ENCODE measurements at regions not wholly inside any gene's neighbourhood (a gene's known extent, or its start where the extent isn't known, plus 50 kb on each side); places are given as distances from the start of the nearest gene placed in this dataset.

DNA sequence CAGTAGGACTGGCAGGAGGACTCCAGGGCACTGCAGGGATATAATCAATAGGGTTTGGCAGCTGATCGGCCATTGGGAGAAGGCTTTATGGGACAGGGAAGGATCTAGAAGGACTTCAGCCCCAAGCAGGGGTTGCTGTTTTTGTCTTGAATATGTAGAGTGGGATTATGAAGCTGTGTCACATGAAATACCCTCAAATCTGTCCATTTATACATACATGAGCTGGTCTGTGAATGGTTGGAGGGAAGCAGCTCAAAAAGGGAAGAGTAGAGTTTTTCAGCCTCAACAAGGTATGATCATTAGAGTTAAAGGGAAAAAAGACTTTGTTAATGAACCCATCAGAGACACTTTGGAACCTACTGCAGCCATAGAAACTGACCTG, 98.2 kb upstream of the ZNF217 start:
- no peak for ATAC-seq (replicated peaks in 6 of 8)
- Histone ChIP-seq H3K4me3 (no peak overlapping the region), H3K4me1 (replicated peaks in 1 of 2) (peaks cover 0 to 3% of the 10 kb centered on the region in 2 donors), H3K27ac (no peak overlapping the region)
- in situ Hi-C loops (cut with MboI; ENCODE audit: low pct_unique_long_range_greater_than_20kb in 2 of 9, low sequenced_read_pairs in 9 of 9, unreplicated experiment in 9 of 9) = no loop called here
- 60 to 100% (median 93%) methylated on average over 1 of the region's 1 CpG; no CpG with 5 or more reads in 6 of the 10 experiments for WGBS, 10 experiments

- WGBS, 10 experiments = 80 to 100% (median 97%) methylated on average over 2 to 10 of the region's 10 CpGs
- in situ Hi-C loops (cut with MboI; ENCODE audit: low pct_unique_long_range_greater_than_20kb in 2 of 9, low sequenced_read_pairs in 9 of 9, unreplicated experiment in 9 of 9) = no loop called here
- no peak overlapping the region for H3K4me3 ChIP-seq
- no peak overlapping the region for H3K27ac ChIP-seq
- ATAC-seq (replicated peaks in 6 of 8) = no peak
- H3K4me1 ChIP-seq (replicated peaks in 1 of 2) = peaks cover 0 to 3% of the 10 kb centered on the region in 2 donors
These were observed 97.6 kb upstream of the ZNF217 start for GRCh38 chr20:53691060-53691810.

- in situ Hi-C loops (cut with MboI; ENCODE audit: low pct_unique_long_range_greater_than_20kb in 2 of 9, low sequenced_read_pairs in 9 of 9, unreplicated experiment in 9 of 9) = no loop called here
- Histone ChIP-seq H3K4me3 (no peak overlapping the region), H3K27ac (no peak overlapping the region), H3K4me1 (replicated peaks in 1 of 2) (peaks cover 0 to 3% of the 10 kb centered on the region in 2 donors)
- no peak for ATAC-seq (replicated peaks in 6 of 8)
- 56 to 100% methylated on average over 1 of the region's 1 CpG; no CpG with 5 or more reads in 8 of the 10 experiments for WGBS, 10 experiments
These were observed 94.4 kb upstream of the ZNF217 start for GRCh38 chr20:53688085-53688484.

DNA sequence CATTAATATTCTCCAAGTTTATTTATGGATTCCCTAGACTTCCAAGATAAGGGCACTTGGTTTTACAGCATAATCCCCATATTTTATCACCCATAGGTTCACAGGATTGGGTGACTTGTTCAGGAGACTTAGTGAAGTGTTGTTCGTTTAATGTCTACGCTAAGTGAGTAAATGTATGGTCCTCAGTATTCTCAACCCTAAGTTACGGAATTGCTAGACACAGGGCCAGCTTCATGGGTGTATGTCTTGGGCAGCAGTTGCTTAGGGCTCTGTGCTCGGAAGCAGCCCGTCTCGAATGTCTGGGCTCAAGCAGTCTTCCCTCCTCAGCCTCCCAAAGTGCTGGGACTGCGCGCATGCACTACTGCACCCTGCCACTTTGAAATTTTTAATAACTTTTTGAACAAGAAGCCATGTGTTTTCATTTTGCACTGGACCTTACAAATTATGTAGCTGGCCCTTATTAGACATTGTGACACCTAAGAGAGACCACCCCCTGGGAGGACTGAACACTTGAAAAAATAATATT, 91.5 kb upstream of the ZNF217 start:
- in situ Hi-C loops (cut with MboI; ENCODE audit: low pct_unique_long_range_greater_than_20kb in 2 of 9, low sequenced_read_pairs in 9 of 9, unreplicated experiment in 9 of 9) = no loop called here
- ATAC-seq (replicated peaks in 6 of 8) = no peak

GRCh38 chr20:53683506-53683905, 89.9 kb upstream of the ZNF217 start:
- 60 to 100% (median 90%) methylated on average over 1 to 3 of the region's 3 CpGs; no CpG with 5 or more reads in 1 of the 10 experiments for WGBS, 10 experiments
- H3K4me1 ChIP-seq (replicated peaks in 1 of 2) = peaks cover 13 to 16% of the 10 kb centered on the region in 2 donors
- no peak overlapping the region for H3K27ac ChIP-seq
- H3K4me3 ChIP-seq = no peak overlapping the region
- ATAC-seq (replicated peaks in 6 of 8) = no peak
- in situ Hi-C loops (cut with MboI; ENCODE audit: low pct_unique_long_range_greater_than_20kb in 2 of 9, low sequenced_read_pairs in 9 of 9, unreplicated experiment in 9 of 9) = no loop called here

More for the DNA sequence above, 91.5 kb upstream of the ZNF217 start:
- Histone ChIP-seq H3K4me3 (no peak overlapping the region), H3K27ac (no peak overlapping the region), H3K4me1 (replicated peaks in 1 of 2) (peaks cover 0 to under 1% of the 10 kb centered on the region in 2 donors)
- WGBS, 10 experiments = 86 to 100% (median 100%) methylated on average over 1 to 8 of the region's 8 CpGs; no CpG with 5 or more reads in 3 of the 10 experiments

GRCh38 chr20:53681352-53682212, 87.9 kb upstream of the ZNF217 start:
- no peak overlapping the region for H3K4me3 ChIP-seq
- peaks cover 22 to 25% of the 10 kb centered on the region in 2 donors for H3K4me1 ChIP-seq (replicated peaks in 1 of 2)
- no peak overlapping the region for H3K27ac ChIP-seq
- WGBS, 10 experiments = 74 to 100% (median 92%) methylated on average over 3 to 12 of the region's 17 CpGs; no CpG with 5 or more reads in 2 of the 10 experiments
- in situ Hi-C loops (cut with MboI; ENCODE audit: low pct_unique_long_range_greater_than_20kb in 2 of 9, low sequenced_read_pairs in 9 of 9, unreplicated experiment in 9 of 9) = no loop called here
- no peak for ATAC-seq (replicated peaks in 6 of 8)

DNA sequence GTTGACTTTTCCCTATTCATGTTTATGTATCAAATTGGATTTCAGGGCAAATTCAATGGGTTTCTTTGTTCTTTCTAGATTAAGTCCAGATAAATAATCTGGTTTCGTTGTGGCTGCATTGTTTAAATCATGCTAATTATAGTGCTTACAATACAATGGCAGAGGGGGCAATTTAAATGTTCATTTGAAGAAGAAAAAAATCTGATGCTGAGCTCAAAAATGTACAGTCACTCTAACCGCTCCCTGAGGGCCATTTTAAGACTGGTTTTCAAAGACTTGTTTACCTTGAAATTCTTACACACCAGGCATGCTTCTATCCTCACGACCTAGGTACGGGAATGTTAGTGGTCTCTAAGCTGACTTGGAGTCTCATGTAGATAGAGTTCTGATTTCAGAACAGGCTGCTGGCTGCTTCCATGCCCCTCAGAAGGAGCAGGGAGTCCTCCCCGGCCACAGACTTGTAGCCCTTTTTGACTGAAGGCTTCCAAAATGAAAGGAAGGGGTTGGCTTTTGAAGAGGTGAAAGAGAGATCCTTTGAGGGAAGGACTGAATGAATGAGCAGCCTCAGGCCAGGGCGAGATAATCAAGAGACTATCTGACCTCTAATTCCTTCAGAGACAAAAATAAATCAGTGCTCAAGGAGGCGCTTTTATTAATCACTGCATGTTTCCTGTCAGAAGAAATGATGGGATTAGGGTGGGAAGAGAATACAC, 86.1 kb upstream of the ZNF217 start:
- WGBS, 10 experiments = 50 to 91% (median 59%) methylated on average over 2 to 7 of the region's 7 CpGs
- H3K4me1 ChIP-seq (replicated peaks in 1 of 2) = peaks cover 22 to 25% of the 10 kb centered on the region in 2 donors
- ATAC-seq (replicated peaks in 6 of 8) = peak in 3 of 8 experiments; percentile 26 to 84 (median 49)
- in situ Hi-C loops (cut with MboI; ENCODE audit: low pct_unique_long_range_greater_than_20kb in 2 of 9, low sequenced_read_pairs in 9 of 9, unreplicated experiment in 9 of 9) = no loop called here
- H3K4me3 ChIP-seq = no peak overlapping the region
- no peak overlapping the region for H3K27ac ChIP-seq

DNA sequence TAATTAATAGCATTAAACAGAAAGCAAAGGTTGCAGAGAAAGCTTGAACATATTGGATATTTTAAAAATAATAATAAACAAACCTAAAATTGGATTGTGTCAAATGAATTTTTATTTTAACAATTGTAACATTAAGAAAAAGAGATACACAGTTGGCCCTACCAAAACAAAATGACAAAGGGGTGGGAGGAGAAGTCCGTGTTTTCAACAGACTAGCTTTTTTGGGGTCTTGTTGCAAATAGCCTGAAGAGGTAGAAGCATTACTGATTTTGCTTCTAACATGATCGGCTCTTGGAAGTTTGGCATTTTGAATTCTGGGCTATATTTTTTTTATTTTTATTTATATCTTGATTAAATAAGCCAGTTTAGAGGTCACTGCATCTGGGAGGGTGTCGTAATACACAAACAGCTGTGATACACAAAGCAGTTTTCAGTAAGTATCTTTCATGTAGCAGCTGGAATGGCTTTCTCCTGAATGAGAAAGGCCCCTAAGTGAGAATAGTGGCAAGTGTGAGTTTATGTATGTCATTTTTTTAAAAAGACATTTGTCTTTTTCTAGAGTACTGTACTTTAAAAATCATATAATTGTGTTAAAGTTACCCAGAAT, 85.5 kb upstream of the ZNF217 start:
- in situ Hi-C loops (cut with MboI; ENCODE audit: low pct_unique_long_range_greater_than_20kb in 2 of 9, low sequenced_read_pairs in 9 of 9, unreplicated experiment in 9 of 9) = no loop called here
- H3K27ac ChIP-seq = no peak overlapping the region
- H3K4me3 ChIP-seq = no peak overlapping the region
- H3K4me1 ChIP-seq (replicated peaks in 1 of 2) = peaks cover 22 to 25% of the 10 kb centered on the region in 2 donors
- WGBS, 10 experiments = 0 to 87% (median 36%) methylated on average over 1 to 3 of the region's 3 CpGs
- ATAC-seq (replicated peaks in 6 of 8) = no peak

DNA sequence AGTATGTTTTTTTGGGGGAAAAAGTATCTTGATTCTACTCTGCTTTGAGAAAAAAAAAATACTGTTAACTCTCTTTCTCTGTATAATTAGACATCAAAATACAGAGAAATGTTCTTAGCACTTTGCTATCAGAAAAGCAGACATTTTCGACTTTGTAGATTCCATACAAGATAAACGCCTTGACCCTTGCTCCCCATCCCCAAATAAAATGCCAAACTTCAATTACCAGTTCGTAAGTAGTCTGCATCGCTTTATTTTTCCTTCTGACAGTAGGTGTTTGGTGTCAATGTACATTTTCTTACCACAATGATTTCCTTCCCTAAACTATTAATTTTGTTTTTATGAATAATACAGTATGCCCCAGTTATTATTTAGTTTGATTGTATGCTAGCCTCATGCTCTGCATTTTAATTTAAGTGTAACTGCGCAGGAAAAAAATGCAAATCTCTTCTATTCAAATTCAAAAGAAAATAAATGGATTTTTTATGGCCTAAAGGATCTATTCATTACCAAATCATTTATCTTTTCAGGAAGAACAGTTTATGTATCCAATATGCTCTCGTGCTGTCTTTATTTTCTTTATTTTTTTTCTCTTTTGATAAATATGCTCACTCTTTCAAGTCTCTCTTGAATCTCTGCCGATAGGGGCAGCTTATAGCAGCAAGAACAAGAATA, 84.8 kb upstream of the ZNF217 start:
- ATAC-seq (replicated peaks in 6 of 8) = no peak

DNA sequence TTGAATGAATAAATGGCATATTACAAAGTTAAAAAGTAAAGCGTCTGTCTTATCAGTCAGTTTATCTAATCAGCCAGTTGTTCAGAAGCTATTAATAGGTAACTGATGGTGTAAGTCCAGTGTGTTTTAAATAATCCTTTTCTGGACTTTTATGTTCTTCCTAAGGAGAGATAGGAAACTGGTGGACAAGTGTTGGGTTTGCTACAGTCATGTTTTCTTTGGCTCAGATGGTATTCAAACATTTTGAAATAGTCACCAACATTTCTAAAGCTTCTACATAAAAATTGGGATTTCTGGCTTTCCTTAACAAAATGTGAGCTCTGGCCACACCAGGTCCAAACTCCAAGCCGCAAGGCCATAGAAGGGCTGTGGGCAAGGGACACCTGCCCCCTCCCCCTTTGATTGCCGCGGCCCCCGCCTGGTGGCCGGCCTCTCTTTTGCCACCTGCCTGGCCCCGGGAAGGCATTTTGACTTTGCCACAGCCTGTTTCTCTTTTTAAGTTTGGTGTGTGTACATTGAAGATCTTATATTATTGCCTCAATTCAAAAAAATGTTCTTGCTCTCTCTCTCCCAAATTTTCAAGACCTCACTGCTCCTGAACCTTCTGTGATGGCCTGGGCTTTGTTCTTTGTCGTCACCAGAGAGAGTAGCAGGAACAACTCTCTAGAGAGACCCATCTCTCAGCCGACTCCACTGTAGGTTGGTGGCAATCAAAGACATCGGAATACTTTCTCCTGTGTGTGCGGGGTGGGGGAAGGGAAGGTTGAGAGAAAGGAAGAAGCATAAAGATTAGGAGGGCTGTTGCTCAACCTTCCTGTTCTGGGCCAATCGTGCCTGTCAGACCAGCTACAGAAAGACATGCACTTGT, 84.0 kb upstream of the ZNF217 start:
- no peak overlapping the region for H3K27ac ChIP-seq
- in situ Hi-C loops (cut with MboI; ENCODE audit: low pct_unique_long_range_greater_than_20kb in 2 of 9, low sequenced_read_pairs in 9 of 9, unreplicated experiment in 9 of 9) = no loop called here
- H3K4me1 ChIP-seq (replicated peaks in 1 of 2) = peaks cover 22 to 25% of the 10 kb centered on the region in 2 donors
- ATAC-seq (replicated peaks in 6 of 8) = peak in 3 of 8 experiments; percentile 37 to 61 (median 58)
- H3K4me3 ChIP-seq = no peak overlapping the region
- WGBS, 10 experiments = 26 to 100% (median 68%) methylated on average over 1 to 6 of the region's 12 CpGs

More for the DNA sequence above, 84.8 kb upstream of the ZNF217 start:
- 3 to 84% (median 39%) methylated on average over 5 to 7 of the region's 7 CpGs for WGBS, 10 experiments
- in situ Hi-C loops (cut with MboI; ENCODE audit: low pct_unique_long_range_greater_than_20kb in 2 of 9, low sequenced_read_pairs in 9 of 9, unreplicated experiment in 9 of 9) = no loop called here
- H3K4me3 ChIP-seq = no peak overlapping the region
- H3K27ac ChIP-seq = no peak overlapping the region
- H3K4me1 ChIP-seq (replicated peaks in 1 of 2) = peaks cover 22 to 25% of the 10 kb centered on the region in 2 donors

- 50 to 100% (median 98%) methylated on average over 1 to 6 of the region's 8 CpGs; no CpG with 5 or more reads in 2 of the 10 experiments for WGBS, 10 experiments
- in situ Hi-C loops (cut with MboI; ENCODE audit: low pct_unique_long_range_greater_than_20kb in 2 of 9, low sequenced_read_pairs in 9 of 9, unreplicated experiment in 9 of 9) = no loop called here
These were observed 83.3 kb upstream of the ZNF217 start for GRCh38 chr20:53676987-53677386.

More at GRCh38 chr20:53676987-53677386, 83.3 kb upstream of the ZNF217 start:
- no peak overlapping the region for H3K27ac ChIP-seq
- H3K4me3 ChIP-seq = no peak overlapping the region
- H3K4me1 ChIP-seq (replicated peaks in 1 of 2) = peaks cover 22 to 25% of the 10 kb centered on the region in 2 donors
- ATAC-seq (replicated peaks in 6 of 8) = no peak
